Parathyroid adenoma (tissue), 2 donors: ENCODE measurements at regions not wholly inside any gene's neighbourhood (a gene's known extent, or its start where the extent isn't known, plus 50 kb on each side); places are given as distances from the start of the nearest gene placed in this dataset.
"Not testable (repeated sequence)": the region's sequence is repeated elsewhere in the genome, so short reads cannot be mapped to it uniquely, and the experiment has no call there.

Experiments used
- H2AFZ ChIP-seq: fragments of 300-600 bp; sonication (generic); one replicate; pipeline ENCODE4 v1.7.0; 2017; ENCODE audit warnings: antibody characterized with exemption, mild to moderate bottlenecking
- H3K27ac ChIP-seq: fragments of 300-600 bp; sonication (generic); one replicate; pipeline ENCODE4 v1.7.0; 2017
- H3K27me3 ChIP-seq: fragments of 300-600 bp; sonication (generic); one replicate; pipeline ENCODE4 v1.7.0; 2017; ENCODE audit warnings: low read length; ENCODE audit not compliant: control insufficient read depth, insufficient read depth
- H3K36me3 ChIP-seq: fragments of 300-600 bp; sonication (generic); one replicate; pipeline ENCODE4 v1.7.0; 2017; ENCODE audit warnings: low read length; ENCODE audit not compliant: control insufficient read depth, insufficient read depth
- H3K4me1 ChIP-seq: fragments of 300-600 bp; sonication (generic); one replicate; pipeline ENCODE4 v1.7.0; 2017; ENCODE audit warnings: control low read depth
- H3K4me2 ChIP-seq: fragments of 300-600 bp; sonication (generic); one replicate; pipeline ENCODE4 v1.7.0; 2017; ENCODE audit warnings: low read length
- H3K4me3 ChIP-seq: fragments of 300-600 bp; sonication (generic); one replicate; pipeline ENCODE4 v1.7.0; 2017; ENCODE audit warnings: low read depth, low read length
- H3K79me2 ChIP-seq: fragments of 300-600 bp; sonication (generic); one replicate; pipeline ENCODE4 v1.7.0; 2017; ENCODE audit warnings: control low read depth
- H3K9ac ChIP-seq: fragments of 300-600 bp; sonication (generic); one replicate; pipeline ENCODE4 v1.7.0; 2017; ENCODE audit warnings: mild to moderate bottlenecking
- H3K9me3 ChIP-seq: fragments of 300-600 bp; sonication (generic); one replicate; pipeline ENCODE4 v1.7.0; 2017; ENCODE audit warnings: low read length; ENCODE audit not compliant: control insufficient read depth
- donor health status: primary hyperparathyroidism.

GRCh38 chr10:47593129-47593528 is 69.7 kb upstream of the AGAP9 start:
- not testable (repeated sequence) for H3K4me3 ChIP-seq, H3K9me3 ChIP-seq, H3K79me2 ChIP-seq, H3K4me2 ChIP-seq, H3K9ac ChIP-seq, H3K27me3 ChIP-seq, H3K27ac ChIP-seq, H3K4me1 ChIP-seq, H3K36me3 ChIP-seq, H2AFZ ChIP-seq

GRCh38 chr10:47590956-47591355 is 67.5 kb upstream of the AGAP9 start:
- not testable (repeated sequence) for H2AFZ ChIP-seq, H3K4me1 ChIP-seq, H3K27ac ChIP-seq, H3K9me3 ChIP-seq, H3K36me3 ChIP-seq, H3K4me3 ChIP-seq, H3K79me2 ChIP-seq, H3K4me2 ChIP-seq, H3K9ac ChIP-seq, H3K27me3 ChIP-seq

DNA sequence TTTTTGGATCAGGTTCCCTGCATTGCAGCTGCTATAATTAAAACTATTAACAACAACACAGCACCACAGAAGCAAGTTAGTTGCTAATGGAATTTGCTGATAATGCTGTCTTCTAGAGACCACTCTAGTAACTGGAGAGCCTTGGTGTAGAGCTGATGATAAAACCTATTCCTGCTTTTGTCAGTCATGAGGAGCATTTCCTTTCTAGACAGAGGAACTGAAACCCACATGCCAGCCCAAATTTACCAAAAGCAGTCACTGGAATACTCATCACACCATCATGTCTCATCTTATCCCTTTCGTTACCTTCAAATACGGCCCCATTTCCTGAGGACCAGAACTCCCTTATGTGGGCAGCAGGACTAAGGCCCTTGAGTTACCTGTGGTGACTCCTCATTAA is 67.1 kb upstream of the AGAP9 start:
- H3K9me3 ChIP-seq, H3K79me2 ChIP-seq, H3K4me2 ChIP-seq, H3K9ac ChIP-seq, H3K4me1 ChIP-seq, H3K36me3 ChIP-seq, H2AFZ ChIP-seq, H3K4me3 ChIP-seq, H3K27ac ChIP-seq, H3K27me3 ChIP-seq: not testable (repeated sequence)

- not testable (repeated sequence) for H3K79me2 ChIP-seq, H3K27ac ChIP-seq, H3K9me3 ChIP-seq, H2AFZ ChIP-seq, H3K4me3 ChIP-seq, H3K4me1 ChIP-seq, H3K4me2 ChIP-seq, H3K9ac ChIP-seq, H3K36me3 ChIP-seq, H3K27me3 ChIP-seq
Observed at GRCh38 chr10:47582051-47582450, 58.6 kb upstream of the AGAP9 start.

- H3K79me2 ChIP-seq, H3K9me3 ChIP-seq, H3K36me3 ChIP-seq, H3K27me3 ChIP-seq, H3K27ac ChIP-seq, H3K9ac ChIP-seq, H3K4me2 ChIP-seq, H3K4me3 ChIP-seq, H3K4me1 ChIP-seq, H2AFZ ChIP-seq: not testable (repeated sequence)
Observed at GRCh38 chr10:47580063-47580462, 56.6 kb upstream of the AGAP9 start.

DNA sequence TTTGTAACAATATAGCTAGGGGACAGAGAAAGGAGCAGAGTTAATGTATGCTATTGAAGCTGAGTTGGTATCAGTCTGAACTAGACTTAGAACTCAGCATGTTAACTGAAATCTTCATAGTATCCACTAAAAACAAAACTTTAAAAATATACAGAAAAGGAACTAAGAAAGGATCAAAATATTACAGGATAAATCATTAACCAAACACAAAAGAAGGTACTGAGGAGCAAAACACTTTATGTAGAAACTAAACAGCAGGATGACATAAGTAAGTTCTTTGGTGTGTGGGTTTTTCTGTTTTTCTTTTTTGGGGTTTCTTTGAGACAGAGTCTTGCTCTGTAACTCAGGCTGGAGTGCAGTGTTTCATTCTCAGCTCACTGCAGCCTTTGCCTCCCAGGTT is 55.1 kb upstream of the AGAP9 start:
- H3K27ac ChIP-seq, H3K79me2 ChIP-seq, H3K9me3 ChIP-seq, H3K4me2 ChIP-seq, H3K9ac ChIP-seq, H3K4me1 ChIP-seq, H3K4me3 ChIP-seq, H2AFZ ChIP-seq, H3K36me3 ChIP-seq, H3K27me3 ChIP-seq: not testable (repeated sequence)
